Stromal cell of bone marrow (primary cell): ENCODE measurements at regions not wholly inside any gene's neighbourhood (a gene's known extent, or its start where the extent isn't known, plus 50 kb on each side); places are given as distances from the start of the nearest gene placed in this dataset.

Experiments
- DNase-seq: peaks from one replicate; pipeline ENCODE4 v3.0.0-alpha.2; 2012; ENCODE audit warnings: low read depth

GRCh38 chr4:151935411-151935810 lies 174.6 kb upstream of the GATB start:
- no peak for DNase-seq

- no peak for DNase-seq
Observed at GRCh38 chr4:151934766-151935165, 174.0 kb upstream of the GATB start.

GRCh38 chr4:151933122-151933827 lies 172.5 kb upstream of the GATB start:
- no peak for DNase-seq

DNA sequence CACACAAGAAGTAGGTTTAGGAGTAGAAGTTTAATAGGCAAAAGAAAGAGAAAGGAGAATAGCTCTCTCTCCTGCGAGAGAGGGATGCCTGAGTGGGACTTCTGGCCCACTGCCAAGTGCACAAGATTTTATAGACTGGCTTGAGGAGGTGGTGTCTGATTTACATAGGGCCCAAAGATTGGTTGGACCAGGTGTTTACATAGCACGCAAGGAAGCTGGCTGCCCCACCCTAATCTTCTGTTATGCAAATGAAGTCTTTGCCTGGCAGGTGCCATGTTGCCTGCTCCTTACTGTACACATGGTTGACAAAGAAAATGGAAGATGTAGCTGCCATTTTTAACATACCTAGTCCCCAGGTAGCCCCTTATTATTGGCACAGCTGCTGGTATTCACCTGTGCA lies 170.8 kb upstream of the GATB start:
- no peak for DNase-seq

- DNase-seq: no peak
Observed at GRCh38 chr4:151930372-151930771, 169.6 kb upstream of the GATB start.

GRCh38 chr4:151928112-151928511 lies 167.3 kb upstream of the GATB start:
- no peak for DNase-seq

- no peak for DNase-seq
Observed at GRCh38 chr4:151922811-151923210, 162.0 kb upstream of the GATB start.

DNA sequence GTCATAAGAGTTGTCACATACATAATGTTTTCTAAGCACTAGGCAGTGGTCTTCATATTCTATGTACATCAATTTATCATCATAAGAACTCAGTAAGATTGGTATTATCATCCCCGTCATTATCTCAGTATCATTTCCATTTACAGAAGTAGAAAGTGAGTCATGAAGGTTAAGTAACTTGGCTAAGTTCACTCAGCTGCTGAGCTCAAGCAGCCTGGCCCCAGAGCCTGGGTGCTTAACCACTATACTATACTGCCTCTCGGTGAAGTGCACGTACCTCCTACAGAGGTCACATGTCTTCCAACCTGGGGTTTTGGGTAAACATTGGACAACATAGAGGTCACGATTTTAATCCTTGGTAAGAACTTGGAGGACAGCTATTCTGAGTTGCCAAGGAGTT lies 161.5 kb upstream of the GATB start:
- peak; percentile 8 for DNase-seq

DNA sequence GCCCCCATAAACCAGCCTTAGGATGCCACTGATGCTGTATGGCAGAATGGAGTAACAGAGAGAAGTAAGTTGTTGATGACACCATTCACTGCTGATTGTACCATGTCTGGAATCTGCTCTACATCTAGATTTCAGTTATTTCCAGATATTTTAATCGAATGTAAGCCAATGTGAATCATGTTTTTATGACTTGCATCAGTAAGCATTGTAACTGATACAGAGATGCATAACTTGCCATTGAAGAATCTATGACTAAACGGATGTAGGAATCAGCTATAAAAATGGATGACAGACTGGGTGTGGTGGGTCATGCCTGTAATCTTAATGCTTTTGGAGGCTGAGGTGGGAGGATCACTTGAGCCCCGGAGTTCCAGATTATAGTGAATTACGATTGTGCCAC lies 161.0 kb upstream of the GATB start:
- peak; percentile 59 for DNase-seq

- DNase-seq: no peak
Observed at GRCh38 chr4:151921386-151921785, 160.6 kb upstream of the GATB start.

DNA sequence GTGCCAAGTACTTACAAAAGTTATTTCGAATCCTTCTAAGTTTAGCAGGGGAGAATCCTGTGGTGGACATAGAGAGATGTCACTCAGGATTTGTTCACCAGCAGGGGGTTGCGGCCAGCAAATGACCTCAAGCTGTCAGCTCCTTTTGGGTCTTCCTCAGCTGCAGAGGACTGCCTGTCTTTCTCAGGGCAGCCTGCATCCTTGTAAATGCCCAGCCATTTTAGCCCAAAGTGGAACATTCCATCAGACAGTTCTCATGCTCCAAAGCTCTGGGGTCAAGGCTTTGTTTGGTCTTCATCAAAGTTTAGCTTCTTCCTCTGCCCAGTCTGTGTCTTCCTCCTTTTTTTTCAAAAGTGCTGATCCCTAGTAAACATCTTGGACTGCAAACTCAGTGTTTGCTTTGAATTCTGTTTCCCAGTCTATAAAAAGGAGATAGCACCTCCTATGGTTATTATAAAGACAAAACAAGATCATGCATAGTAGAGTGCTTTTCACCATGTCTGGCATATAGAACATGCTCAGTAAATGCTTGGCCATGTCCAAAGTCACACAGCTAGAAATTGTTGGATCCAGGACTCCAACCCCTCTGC lies 156.4 kb upstream of the GATB start:
- DNase-seq: no peak

GRCh38 chr4:151912632-151913031 lies 151.8 kb upstream of the GATB start:
- DNase-seq: no peak

GRCh38 chr4:151911970-151912369 lies 151.2 kb upstream of the GATB start:
- DNase-seq: no peak

DNA sequence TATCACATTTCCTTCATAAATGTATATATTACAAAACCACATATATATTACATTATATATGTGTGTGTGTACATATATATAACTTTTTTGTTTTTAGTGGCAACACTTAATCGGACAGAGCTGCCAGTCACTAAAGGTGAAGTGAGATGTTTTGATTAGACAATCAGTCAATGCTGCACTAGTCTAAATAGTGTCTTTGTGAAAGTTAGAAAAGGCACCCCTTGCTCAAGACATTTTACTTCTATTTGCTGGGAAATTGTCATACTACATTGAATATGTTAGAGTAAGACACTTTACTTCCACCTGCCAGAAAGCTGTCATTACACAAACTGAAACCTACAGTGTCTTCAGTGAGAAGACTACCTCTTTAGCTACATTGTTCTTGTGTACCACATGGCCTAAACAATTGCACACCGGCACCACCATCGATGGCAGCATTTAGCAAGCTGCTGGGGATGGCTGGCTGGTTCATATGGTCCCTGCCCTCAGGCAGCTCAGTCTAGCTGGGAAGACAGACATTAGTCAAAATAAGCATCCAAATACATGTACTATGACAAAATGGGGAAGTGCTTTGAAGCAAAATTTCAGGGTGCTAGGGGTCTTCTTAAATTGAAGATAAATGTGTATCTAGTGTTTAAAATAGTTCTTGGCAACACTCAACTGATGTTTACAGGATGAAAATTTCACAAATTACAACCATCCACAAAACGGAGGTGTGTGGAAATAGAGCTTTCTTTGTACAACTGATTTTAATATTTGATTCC lies 148.1 kb upstream of the GATB start:
- no peak for DNase-seq

- DNase-seq: no peak
Observed at GRCh38 chr4:151908201-151908600, 147.4 kb upstream of the GATB start.

DNA sequence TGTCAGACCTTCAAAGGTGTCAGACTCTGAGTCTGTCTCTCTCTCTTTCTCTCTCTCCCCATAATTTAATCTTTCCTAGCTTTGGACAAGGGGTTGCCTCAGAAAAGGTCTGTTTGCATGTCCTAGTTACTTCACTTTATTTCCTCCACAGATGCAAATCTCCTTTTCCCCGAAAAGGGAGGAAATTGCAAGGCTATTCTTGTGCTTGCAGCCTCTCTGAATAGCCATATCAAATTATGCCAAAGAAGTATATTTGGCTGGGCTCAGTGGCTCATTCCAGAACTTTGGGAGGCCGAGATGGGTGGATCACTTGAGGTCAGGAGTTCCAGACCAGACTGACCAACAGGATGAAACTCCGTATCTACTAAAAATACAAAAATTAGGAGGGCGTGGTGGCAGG lies 145.6 kb upstream of the GATB start:
- DNase-seq: no peak

DNA sequence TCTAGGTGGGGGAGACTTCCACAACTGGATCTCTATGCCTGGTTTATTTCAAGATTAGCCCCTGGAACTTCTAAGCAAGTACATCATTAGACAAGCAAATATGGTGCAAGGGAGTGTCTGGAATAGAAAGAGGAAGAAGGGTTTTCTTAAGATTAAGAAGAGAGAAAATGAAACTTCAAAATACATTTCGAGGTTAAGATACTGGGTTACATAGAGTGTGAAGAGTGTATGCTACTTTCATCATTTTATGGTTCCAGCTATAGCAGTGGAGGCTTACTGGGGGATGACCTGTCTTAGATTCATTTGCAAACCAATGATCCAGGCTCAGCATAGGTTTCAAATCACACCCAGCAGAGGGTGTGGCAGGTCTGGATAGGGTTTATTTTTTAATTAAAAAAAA lies 144.4 kb upstream of the GATB start:
- DNase-seq: no peak

DNA sequence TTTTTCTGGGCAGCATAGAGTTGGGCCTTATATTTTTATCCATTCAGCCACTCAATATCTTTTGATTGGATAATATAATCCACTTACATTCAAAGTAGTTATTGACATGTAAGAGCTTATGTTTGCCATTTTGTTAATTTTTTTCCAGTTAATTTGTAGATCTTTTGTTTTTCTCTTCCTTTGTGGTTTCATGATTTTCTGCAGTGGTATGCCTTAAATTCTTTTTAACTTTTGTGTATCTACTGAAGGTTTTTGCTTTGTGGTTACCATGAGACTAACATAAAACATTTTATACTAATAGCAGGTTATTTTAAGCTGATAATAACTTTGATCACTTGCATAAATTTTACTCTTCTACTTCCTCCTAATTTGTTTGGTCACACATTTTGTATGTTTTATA lies 140.8 kb upstream of the GATB start:
- DNase-seq: no peak

DNA sequence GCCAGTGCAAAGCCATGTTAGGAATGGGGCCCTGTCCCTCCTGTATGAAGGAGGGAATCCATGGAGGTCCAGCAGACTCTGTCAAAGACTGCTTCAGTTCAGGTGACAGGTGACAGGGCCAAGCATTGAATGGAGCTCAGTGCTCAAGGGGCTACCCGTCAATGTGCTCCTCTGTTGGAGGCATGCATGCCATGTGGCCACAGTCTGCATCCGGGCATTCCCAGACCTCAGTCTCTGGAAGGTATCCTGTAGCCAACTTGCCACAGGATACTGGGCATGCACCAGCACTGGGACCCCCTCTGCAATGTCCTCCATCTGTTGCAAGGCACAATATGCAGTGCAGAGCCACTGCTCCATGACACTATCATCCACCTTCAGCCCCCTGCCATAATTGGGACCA lies 136.1 kb upstream of the GATB start:
- DNase-seq: no peak

DNA sequence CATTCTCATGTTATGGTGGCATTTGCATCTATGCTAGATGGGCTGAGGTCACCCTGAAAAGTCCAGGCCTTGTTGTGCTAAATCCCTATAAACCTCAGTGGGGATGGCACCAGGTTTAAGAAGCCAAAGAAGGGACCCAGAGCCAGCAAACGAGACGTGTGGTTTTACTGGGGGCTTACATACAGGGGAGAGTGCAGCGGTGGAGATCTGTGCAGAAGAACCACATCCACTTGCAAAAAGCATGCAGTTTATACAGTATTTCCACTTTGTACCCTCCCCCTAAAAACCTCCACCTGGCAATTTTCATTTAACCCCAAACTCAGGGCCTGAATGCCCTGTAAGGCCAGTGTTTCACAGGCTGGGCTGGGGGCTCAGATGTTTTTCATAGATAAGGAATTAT lies 134.9 kb upstream of the GATB start:
- DNase-seq: no peak

- no peak for DNase-seq
Observed at GRCh38 chr4:151894246-151894645, 133.4 kb upstream of the GATB start.

DNA sequence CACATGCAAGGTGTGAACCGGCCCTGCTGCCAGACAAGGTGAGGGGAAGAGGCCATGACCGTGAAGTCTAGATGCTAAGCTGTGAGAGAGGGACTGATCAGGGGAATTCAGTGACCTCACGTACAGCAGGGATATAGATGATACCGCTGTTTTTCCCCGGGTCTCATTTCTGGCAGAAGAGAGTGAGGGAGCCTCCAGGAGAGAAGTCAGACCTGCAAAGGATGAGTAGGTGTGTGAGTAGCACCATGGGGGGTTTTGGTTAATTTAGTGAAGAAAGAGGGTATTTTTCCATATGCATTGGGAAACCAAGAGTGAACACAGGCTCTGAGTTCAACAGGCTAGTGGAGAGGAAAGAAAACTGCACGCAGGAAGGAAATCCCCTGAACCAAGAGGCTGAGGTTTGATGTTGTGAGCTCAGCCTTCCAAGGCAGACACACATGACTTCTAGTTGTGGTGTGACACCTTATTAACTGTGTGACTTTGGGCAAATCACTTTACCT lies 127.6 kb upstream of the GATB start:
- DNase-seq: no peak

- no peak for DNase-seq
Observed at GRCh38 chr4:151887816-151888180, 127.0 kb upstream of the GATB start.
